ENCODE measurements at regions not wholly inside any gene's neighbourhood (a gene's known extent, or its start where the extent isn't known, plus 50 kb on each side); places are given as distances from the start of the nearest gene placed in this dataset.

- POLR2A ChIA-PET, result no interaction called here
- RAD21 ChIA-PET (ENCODE audit: low non-redundant PET in 1 of 2, low total read pairs in 2 of 2, uncharacterized antibody in 2 of 2, unreplicated experiment in 2 of 2), result no interaction called here
- Histone ChIP-seq H3K79me2 (ENCODE audit: insufficient read depth, low read length) (no peaks in the 10 kb centered on the region), H3K9me2 (ENCODE audit: insufficient read depth) (no peaks in the 10 kb centered on the region), H3K9me3 (ENCODE audit: control insufficient read depth in 1 of 2, insufficient read depth in 1 of 2, low read depth in 1 of 2, low read length in 2 of 2) (no peaks in the 10 kb centered on the region), H3K36me3 (ENCODE audit: control insufficient read depth in 1 of 2, insufficient read depth in 2 of 2, low read length in 2 of 2) (no peaks in the 10 kb centered on the region), H3K9ac (ENCODE audit: low read length) (no peak overlapping the region), H4K20me1 (ENCODE audit: insufficient read depth) (no peaks in the 10 kb centered on the region), H3K27ac (ENCODE audit: low read depth, low read length) (no peak overlapping the region), H3K4me1 (ENCODE audit: control insufficient read depth in 1 of 2, insufficient read depth in 2 of 2, low read length in 2 of 2) (no peaks in the 10 kb centered on the region), H2AFZ (ENCODE audit: low read depth, low read length, poor library complexity, severe bottlenecking) (no peak overlapping the region), H3K4me2 (ENCODE audit: low read length) (no peak overlapping the region), H3K27me3 (ENCODE audit: insufficient read depth, low read length) (peaks cover 19% of the 10 kb centered on the region), H3K4me3 (replicated peaks in 1 of 2; ENCODE audit: low read depth in 1 of 2, low read length in 2 of 2) (no peak overlapping the region)
- CTCF ChIA-PET, result no interaction called here
- no peak for DNase-seq (ENCODE audit: low read depth, low spot score)
- no peak for ATAC-seq
- intact Hi-C loops (cut with micrococcal nuclease), result no loop called here
- BruUV-seq (replicated peaks), result no TSS peak
- TF ChIP-seq POLR2AphosphoS5 (IDR thresholded peaks at IDR 0.05; ENCODE audit: low read depth, low read length) (no peak), MAX (IDR thresholded peaks at IDR 0.05) (no peak), ATF3 (IDR thresholded peaks at IDR 0.05) (no peak), CEBPB (IDR thresholded peaks at IDR 0.05; ENCODE audit: low read depth) (no peak), EZH2phosphoT487 (IDR thresholded peaks at IDR 0.05; ENCODE audit: borderline replicate concordance) (no peak), SP1 (IDR thresholded peaks at IDR 0.05; ENCODE audit: low read depth) (no peak), EZH2 (IDR thresholded peaks at IDR 0.05) (no peak), ZFX (IDR thresholded peaks at IDR 0.05) (no peak), ZNF274 (IDR thresholded peaks at IDR 0.05; ENCODE audit: low read depth, low read length) (no peak), TCF7L2 (IDR thresholded peaks at IDR 0.05; ENCODE audit: borderline replicate concordance, extremely low read depth, insufficient read depth, insufficient read length) (no peak), CBX3 (IDR thresholded peaks at IDR 0.05; ENCODE audit: low read depth) (no peak), ELF1 (IDR thresholded peaks at IDR 0.05; ENCODE audit: borderline replicate concordance, low read depth) (no peak), SRF (IDR thresholded peaks at IDR 0.05; ENCODE audit: low read depth) (no peak)
Measured at GRCh38 chr17:36791942-36792475, 145.3 kb upstream of the LHX1 start.
